ENCODE measurements at regions not wholly inside any gene's neighbourhood (a gene's known extent, or its start where the extent isn't known, plus 50 kb on each side); places are given as distances from the start of the nearest gene placed in this dataset.

- Histone ChIP-seq H2AFZ (ENCODE audit: low read length) (no peak overlapping the region), H3K9me2 (ENCODE audit: low read depth, low read length) (no peaks in the 10 kb centered on the region), H4K20me1 (ENCODE audit: insufficient read depth, low read length) (no peaks in the 10 kb centered on the region), H3F3A (ENCODE audit: insufficient read depth, low read length) (no peaks in the 10 kb centered on the region), H3K9me3 (ENCODE audit: low read length) (no peaks in the 10 kb centered on the region), H3K9ac (ENCODE audit: low read length) (no peak overlapping the region), H3K27me3 (ENCODE audit: insufficient read depth, low read length) (no peaks in the 10 kb centered on the region), H3K79me2 (ENCODE audit: insufficient read depth, low read length) (no peaks in the 10 kb centered on the region), H3K4me1 (ENCODE audit: insufficient read depth, low read length, severe bottlenecking) (no peaks in the 10 kb centered on the region), H3K4me3 (ENCODE audit: low read depth, low read length, poor library complexity, severe bottlenecking) (no peak overlapping the region), H3K27ac (ENCODE audit: low read depth, low read length, poor library complexity, severe bottlenecking) (no peak overlapping the region), H3K4me2 (ENCODE audit: low read length) (no peak overlapping the region), H3K36me3 (ENCODE audit: insufficient read depth, low read length) (no peaks in the 10 kb centered on the region)
- TF ChIP-seq EZH2 (IDR thresholded peaks at IDR 0.05; ENCODE audit: borderline replicate concordance, low read length) (no peak), CTCF (IDR thresholded peaks at IDR 0.05; ENCODE audit: low read length) (no peak)
Observed at GRCh38 chr6:48311301-48311700, 200.3 kb upstream of the PTCHD4 start.

DNA sequence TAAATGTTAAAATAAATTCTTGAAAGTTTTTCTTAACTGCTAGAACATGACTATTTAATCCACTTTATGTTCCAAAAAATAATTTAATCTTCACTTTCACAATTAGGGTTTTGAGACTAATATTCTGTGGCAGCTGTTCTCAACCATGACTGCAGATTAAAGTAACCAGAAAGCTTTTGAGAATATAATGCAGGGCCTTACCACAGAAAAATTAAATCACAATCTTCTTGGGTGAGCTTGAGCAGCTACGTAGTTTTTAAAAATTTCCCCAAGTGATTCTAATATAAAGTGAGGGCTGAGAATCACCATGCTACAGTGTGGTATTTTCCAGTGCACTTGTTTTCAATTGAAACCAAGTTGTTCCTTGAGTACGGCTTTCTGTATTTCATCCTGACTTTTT, 196.6 kb upstream of the PTCHD4 start:
- no peaks in the 10 kb centered on the region for H3K9me3 ChIP-seq (ENCODE audit: low read length)
- TF ChIP-seq CTCF (IDR thresholded peaks at IDR 0.05; ENCODE audit: low read length), result no peak
- TF ChIP-seq EZH2 (IDR thresholded peaks at IDR 0.05; ENCODE audit: borderline replicate concordance, low read length), result no peak
- no peaks in the 10 kb centered on the region for H3K36me3 ChIP-seq (ENCODE audit: insufficient read depth, low read length)
- H3F3A ChIP-seq (ENCODE audit: insufficient read depth, low read length), result no peaks in the 10 kb centered on the region
- H3K4me3 ChIP-seq (ENCODE audit: low read depth, low read length, poor library complexity, severe bottlenecking), result no peak overlapping the region
- no peaks in the 10 kb centered on the region for H3K79me2 ChIP-seq (ENCODE audit: insufficient read depth, low read length)
- H3K9ac ChIP-seq (ENCODE audit: low read length), result no peak overlapping the region
- no peak overlapping the region for H2AFZ ChIP-seq (ENCODE audit: low read length)
- H4K20me1 ChIP-seq (ENCODE audit: insufficient read depth, low read length), result no peaks in the 10 kb centered on the region
- no peak overlapping the region for H3K27ac ChIP-seq (ENCODE audit: low read depth, low read length, poor library complexity, severe bottlenecking)
- H3K4me2 ChIP-seq (ENCODE audit: low read length), result no peak overlapping the region
- H3K4me1 ChIP-seq (ENCODE audit: insufficient read depth, low read length, severe bottlenecking), result no peaks in the 10 kb centered on the region
- H3K27me3 ChIP-seq (ENCODE audit: insufficient read depth, low read length), result no peaks in the 10 kb centered on the region
- H3K9me2 ChIP-seq (ENCODE audit: low read depth, low read length), result no peaks in the 10 kb centered on the region

DNA sequence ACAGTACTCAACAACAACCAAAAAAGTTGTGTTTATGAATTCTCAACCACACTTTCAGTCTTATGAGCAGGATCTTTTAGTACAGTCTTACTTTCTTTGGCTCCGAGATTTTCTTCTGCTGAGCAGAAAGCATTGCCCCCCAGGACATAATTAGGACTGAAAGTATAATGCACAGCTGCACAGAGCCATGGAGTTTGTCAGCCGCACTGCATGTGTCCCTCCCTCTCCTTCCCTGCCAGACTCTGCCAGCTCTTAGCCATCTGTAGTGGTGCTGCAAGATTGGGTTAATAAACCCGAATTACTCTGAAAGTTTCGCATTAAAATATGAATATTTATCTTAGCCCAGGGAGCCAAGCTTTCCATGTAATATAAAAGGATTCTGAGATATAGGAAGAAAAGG, 179.6 kb upstream of the PTCHD4 start:
- Histone ChIP-seq H3K27me3 (ENCODE audit: insufficient read depth, low read length) (no peaks in the 10 kb centered on the region), H3K9me2 (ENCODE audit: low read depth, low read length) (no peaks in the 10 kb centered on the region), H2AFZ (ENCODE audit: low read length) (no peak overlapping the region), H3K36me3 (ENCODE audit: insufficient read depth, low read length) (no peaks in the 10 kb centered on the region), H3K4me2 (ENCODE audit: low read length) (no peak overlapping the region), H3K9ac (ENCODE audit: low read length) (no peak overlapping the region), H3F3A (ENCODE audit: insufficient read depth, low read length) (no peaks in the 10 kb centered on the region), H3K4me1 (ENCODE audit: insufficient read depth, low read length, severe bottlenecking) (no peaks in the 10 kb centered on the region), H4K20me1 (ENCODE audit: insufficient read depth, low read length) (no peaks in the 10 kb centered on the region), H3K79me2 (ENCODE audit: insufficient read depth, low read length) (no peaks in the 10 kb centered on the region), H3K4me3 (ENCODE audit: low read depth, low read length, poor library complexity, severe bottlenecking) (no peak overlapping the region), H3K9me3 (ENCODE audit: low read length) (no peaks in the 10 kb centered on the region), H3K27ac (ENCODE audit: low read depth, low read length, poor library complexity, severe bottlenecking) (no peak overlapping the region)
- TF ChIP-seq EZH2 (IDR thresholded peaks at IDR 0.05; ENCODE audit: borderline replicate concordance, low read length) (no peak), CTCF (IDR thresholded peaks at IDR 0.05; ENCODE audit: low read length) (no peak)

Data from OCI-LY1 (cell line).